ENCODE measurements at regions not wholly inside any gene's neighbourhood (a gene's known extent, or its start where the extent isn't known, plus 50 kb on each side); places are given as distances from the start of the nearest gene placed in this dataset.

GRCh38 chr16:27679899-27680298 is 130.0 kb downstream of the KATNIP start:
- H2AFZ ChIP-seq (ENCODE audit: insufficient read depth, low read length, poor library complexity), result no peak overlapping the region
- WGBS (ENCODE audit: extremely low coverage, insufficient coverage, insufficient read length), result no CpG with 5 or more reads among the region's 7 CpGs
- H2AK5ac ChIP-seq (ENCODE audit: low read length), result no peak overlapping the region
- H3K9ac ChIP-seq (ENCODE audit: low read length), result no peak overlapping the region
- H4K12ac ChIP-seq (ENCODE audit: low read depth, low read length), result no peak overlapping the region
- H3K4me3 ChIP-seq (ENCODE audit: low read depth, low read length), result no peak overlapping the region
- no peak overlapping the region for H3K27ac ChIP-seq (ENCODE audit: low read depth, low read length)
- no peak overlapping the region for H3K4me2 ChIP-seq (ENCODE audit: low read length)
- no peak overlapping the region for H4K8ac ChIP-seq (ENCODE audit: low read depth, low read length)
- no peak overlapping the region for H4K91ac ChIP-seq (ENCODE audit: low read depth, low read length)
- no peak overlapping the region for H3K4ac ChIP-seq (ENCODE audit: low read depth, low read length)
- H3K18ac ChIP-seq (ENCODE audit: low read length), result no peak overlapping the region
- DNase-seq, result no peak
- H3K36me3 ChIP-seq (ENCODE audit: control insufficient read depth in 1 of 2, insufficient read depth in 2 of 2, low read length in 2 of 2), result peaks cover 17 to 18% of the 10 kb centered on the region in 2 experiments
- no peaks in the 10 kb centered on the region for H3K4me1 ChIP-seq (ENCODE audit: control insufficient read depth in 1 of 2, insufficient read depth in 2 of 2, low read length in 2 of 2)
- H3K9me3 ChIP-seq (ENCODE audit: insufficient read depth, low read depth, low read length), result no peaks in the 10 kb centered on the region
- no peak overlapping the region for H2BK5ac ChIP-seq (ENCODE audit: low read depth, low read length, poor library complexity)
- H3K23ac ChIP-seq (ENCODE audit: low read length), result no peak overlapping the region
- H3K14ac ChIP-seq (ENCODE audit: low read length), result no peak overlapping the region
- no peaks in the 10 kb centered on the region for H3K79me1 ChIP-seq (ENCODE audit: low read length)
- H3K27me3 ChIP-seq (ENCODE audit: insufficient read depth, low read length), result no peaks in the 10 kb centered on the region
- no peak overlapping the region for H2BK12ac ChIP-seq (ENCODE audit: low read length)
- H2BK120ac ChIP-seq (ENCODE audit: insufficient read depth, low read length, poor library complexity), result no peak overlapping the region
- no peaks in the 10 kb centered on the region for H3K79me2 ChIP-seq (ENCODE audit: control insufficient read depth, insufficient read depth, low read length, poor library complexity)

- Histone ChIP-seq H2AFZ (ENCODE audit: insufficient read depth, low read length, poor library complexity) (no peak overlapping the region), H3K4ac (ENCODE audit: low read depth, low read length) (no peak overlapping the region), H3K36me3 (ENCODE audit: control insufficient read depth in 1 of 2, insufficient read depth in 2 of 2, low read length in 2 of 2) (peaks cover 17 to 18% of the 10 kb centered on the region in 2 experiments), H3K23ac (ENCODE audit: low read length) (no peak overlapping the region), H2BK5ac (ENCODE audit: low read depth, low read length, poor library complexity) (no peak overlapping the region), H2BK12ac (ENCODE audit: low read length) (no peak overlapping the region), H3K4me2 (ENCODE audit: low read length) (no peak overlapping the region), H3K14ac (ENCODE audit: low read length) (no peak overlapping the region), H4K8ac (ENCODE audit: low read depth, low read length) (no peak overlapping the region), H2AK5ac (ENCODE audit: low read length) (no peak overlapping the region), H3K9ac (ENCODE audit: low read length) (no peak overlapping the region), H2BK120ac (ENCODE audit: insufficient read depth, low read length, poor library complexity) (no peak overlapping the region), H3K4me3 (ENCODE audit: low read depth, low read length) (no peak overlapping the region), H4K91ac (ENCODE audit: low read depth, low read length) (no peak overlapping the region), H3K27me3 (ENCODE audit: insufficient read depth, low read length) (no peaks in the 10 kb centered on the region), H3K79me2 (ENCODE audit: control insufficient read depth, insufficient read depth, low read length, poor library complexity) (no peaks in the 10 kb centered on the region), H3K79me1 (ENCODE audit: low read length) (no peaks in the 10 kb centered on the region), H4K12ac (ENCODE audit: low read depth, low read length) (no peak overlapping the region), H3K27ac (ENCODE audit: low read depth, low read length) (no peak overlapping the region), H3K9me3 (ENCODE audit: insufficient read depth, low read depth, low read length) (no peaks in the 10 kb centered on the region), H3K4me1 (ENCODE audit: control insufficient read depth in 1 of 2, insufficient read depth in 2 of 2, low read length in 2 of 2) (no peaks in the 10 kb centered on the region), H3K18ac (ENCODE audit: low read length) (no peak overlapping the region)
- no CpG with 5 or more reads among the region's 5 CpGs for WGBS (ENCODE audit: extremely low coverage, insufficient coverage, insufficient read length)
- DNase-seq, result no peak
Measured at GRCh38 chr16:27681681-27682080, 131.7 kb downstream of the KATNIP start.

GRCh38 chr16:27684047-27684446 is 134.1 kb downstream of the KATNIP start:
- no peak overlapping the region for H4K91ac ChIP-seq (ENCODE audit: low read depth, low read length)
- no peak overlapping the region for H2AFZ ChIP-seq (ENCODE audit: insufficient read depth, low read length, poor library complexity)
- no peaks in the 10 kb centered on the region for H3K79me2 ChIP-seq (ENCODE audit: control insufficient read depth, insufficient read depth, low read length, poor library complexity)
- H3K27ac ChIP-seq (ENCODE audit: low read depth, low read length), result no peak overlapping the region
- no peak overlapping the region for H4K8ac ChIP-seq (ENCODE audit: low read depth, low read length)
- H2BK5ac ChIP-seq (ENCODE audit: low read depth, low read length, poor library complexity), result no peak overlapping the region
- no peak overlapping the region for H3K23ac ChIP-seq (ENCODE audit: low read length)
- H2BK12ac ChIP-seq (ENCODE audit: low read length), result no peak overlapping the region
- H3K4me1 ChIP-seq (ENCODE audit: control insufficient read depth in 1 of 2, insufficient read depth in 2 of 2, low read length in 2 of 2), result no peaks in the 10 kb centered on the region
- H3K4me2 ChIP-seq (ENCODE audit: low read length), result no peak overlapping the region
- no peak overlapping the region for H3K4me3 ChIP-seq (ENCODE audit: low read depth, low read length)
- no peak overlapping the region for H2BK120ac ChIP-seq (ENCODE audit: insufficient read depth, low read length, poor library complexity)
- no peaks in the 10 kb centered on the region for H3K27me3 ChIP-seq (ENCODE audit: insufficient read depth, low read length)
- WGBS (ENCODE audit: extremely low coverage, insufficient coverage, insufficient read length), result no CpG with 5 or more reads among the region's 2 CpGs
- H4K12ac ChIP-seq (ENCODE audit: low read depth, low read length), result no peak overlapping the region
- H3K36me3 ChIP-seq (ENCODE audit: control insufficient read depth in 1 of 2, insufficient read depth in 2 of 2, low read length in 2 of 2), result peaks cover 8 to 11% of the 10 kb centered on the region in 2 experiments
- no peaks in the 10 kb centered on the region for H3K9me3 ChIP-seq (ENCODE audit: insufficient read depth, low read depth, low read length)
- no peak overlapping the region for H2AK5ac ChIP-seq (ENCODE audit: low read length)
- no peak overlapping the region for H3K14ac ChIP-seq (ENCODE audit: low read length)
- H3K79me1 ChIP-seq (ENCODE audit: low read length), result no peaks in the 10 kb centered on the region
- no peak for DNase-seq
- no peak overlapping the region for H3K9ac ChIP-seq (ENCODE audit: low read length)
- H3K18ac ChIP-seq (ENCODE audit: low read length), result no peak overlapping the region
- H3K4ac ChIP-seq (ENCODE audit: low read depth, low read length), result no peak overlapping the region

- H3K9ac ChIP-seq (ENCODE audit: low read length), result no peak overlapping the region
- no peak overlapping the region for H2BK5ac ChIP-seq (ENCODE audit: low read depth, low read length, poor library complexity)
- no peak overlapping the region for H3K18ac ChIP-seq (ENCODE audit: low read length)
- no peak overlapping the region for H3K27ac ChIP-seq (ENCODE audit: low read depth, low read length)
- no peak overlapping the region for H3K4me3 ChIP-seq (ENCODE audit: low read depth, low read length)
- WGBS (ENCODE audit: extremely low coverage, insufficient coverage, insufficient read length), result no CpG with 5 or more reads among the region's 1 CpG
- H4K8ac ChIP-seq (ENCODE audit: low read depth, low read length), result no peak overlapping the region
- no peaks in the 10 kb centered on the region for H3K9me3 ChIP-seq (ENCODE audit: insufficient read depth, low read depth, low read length)
- no peak overlapping the region for H2AFZ ChIP-seq (ENCODE audit: insufficient read depth, low read length, poor library complexity)
- H3K4me1 ChIP-seq (ENCODE audit: control insufficient read depth in 1 of 2, insufficient read depth in 2 of 2, low read length in 2 of 2), result no peaks in the 10 kb centered on the region
- peaks cover 7 to 8% of the 10 kb centered on the region in 2 experiments for H3K36me3 ChIP-seq (ENCODE audit: control insufficient read depth in 1 of 2, insufficient read depth in 2 of 2, low read length in 2 of 2)
- H4K91ac ChIP-seq (ENCODE audit: low read depth, low read length), result no peak overlapping the region
- no peak overlapping the region for H3K14ac ChIP-seq (ENCODE audit: low read length)
- H3K79me1 ChIP-seq (ENCODE audit: low read length), result no peaks in the 10 kb centered on the region
- no peak overlapping the region for H3K4ac ChIP-seq (ENCODE audit: low read depth, low read length)
- no peak overlapping the region for H2BK120ac ChIP-seq (ENCODE audit: insufficient read depth, low read length, poor library complexity)
- H4K12ac ChIP-seq (ENCODE audit: low read depth, low read length), result no peak overlapping the region
- no peak overlapping the region for H2BK12ac ChIP-seq (ENCODE audit: low read length)
- no peak overlapping the region for H2AK5ac ChIP-seq (ENCODE audit: low read length)
- no peaks in the 10 kb centered on the region for H3K79me2 ChIP-seq (ENCODE audit: control insufficient read depth, insufficient read depth, low read length, poor library complexity)
- no peaks in the 10 kb centered on the region for H3K27me3 ChIP-seq (ENCODE audit: insufficient read depth, low read length)
- no peak overlapping the region for H3K4me2 ChIP-seq (ENCODE audit: low read length)
- no peak for DNase-seq
- no peak overlapping the region for H3K23ac ChIP-seq (ENCODE audit: low read length)
Measured at GRCh38 chr16:27685807-27686206, 135.9 kb downstream of the KATNIP start.
